IMR-90 (cell line): ENCODE measurements at regions not wholly inside any gene's neighbourhood (a gene's known extent, or its start where the extent isn't known, plus 50 kb on each side); places are given as distances from the start of the nearest gene placed in this dataset.
"Not testable (repeated sequence)": the region's sequence is repeated elsewhere in the genome, so short reads cannot be mapped to it uniquely, and the experiment has no call there.

ENCODE experiments used
- ATAC-seq: fragments of 200-7000 bp; cut with Tn5 transposase; 2 replicates; pipeline ENCODE4 v1.9.1; 2020; ENCODE audit warnings: low read depth, mild to moderate bottlenecking, moderate library complexity
- BruUV-seq: library from RNA; stranded (reverse); fragments of 400-500 nt; replicated peaks from 2 replicates; lab custom pipeline; 2021; lab: Mats Ljungman, UMichigan
- CTCF ChIA-PET: fragments of 300-600 bp; formaldehyde crosslinking; extraction: SDS; loops from one replicate; lab custom pipeline; 2021; ENCODE audit warnings: antibody characterized with exemption; lab: Yijun Ruan, JAX
- POLR2A ChIA-PET: fragments of 300-600 bp; sonication (Branson Sonifier 250); formaldehyde crosslinking; loops from one replicate; lab custom pipeline; 2022; ENCODE audit warnings: antibody characterized with exemption; ENCODE audit not compliant: unreplicated experiment; lab: Charles Lee
- DNase-seq: peaks from one replicate; pipeline ENCODE4 v3.0.0; 2013
- H2AFZ ChIP-seq: replicated peaks from 2 replicates; pipeline ENCODE3; 2013; ENCODE audit warnings: low read length, mild to moderate bottlenecking; ENCODE audit not compliant: poor library complexity
- H2AK5ac ChIP-seq: 2 replicates; pipeline ENCODE4 v1.6.1; 2013; ENCODE audit warnings: low read depth, low read length, inconsistent platforms
- H2AK9ac ChIP-seq: replicated peaks from 2 replicates; pipeline ENCODE3; 2013; ENCODE audit warnings: mild to moderate bottlenecking, low read depth, low read length, moderate library complexity; ENCODE audit not compliant: poor library complexity
- H2BK120ac ChIP-seq: 2 replicates; pipeline ENCODE4 v1.6.1; 2013; ENCODE audit warnings: low read depth, low read length, inconsistent platforms
- H2BK15ac ChIP-seq: 3 replicates; pipeline ENCODE4 v1.6.1; 2013; ENCODE audit warnings: low read depth, low read length, inconsistent platforms
- H2BK20ac ChIP-seq: 2 replicates; pipeline ENCODE4 v1.6.1; 2013; ENCODE audit warnings: low read depth, mild to moderate bottlenecking, inconsistent platforms, low read length, moderate library complexity
- H2BK5ac ChIP-seq: 2 replicates; pipeline ENCODE4 v1.6.1; 2013; ENCODE audit warnings: mild to moderate bottlenecking, low read depth, low read length, inconsistent platforms; ENCODE audit not compliant: poor library complexity, severe bottlenecking
- H3K14ac ChIP-seq: replicated peaks from 2 replicates; pipeline ENCODE4 v1.6.1; 2013; ENCODE audit warnings: low read depth, low read length, inconsistent platforms
- H3K18ac ChIP-seq: 2 replicates; pipeline ENCODE4 v1.6.1; 2013; ENCODE audit warnings: low read depth, low read length, control low read depth
- H3K23ac ChIP-seq: 2 replicates; pipeline ENCODE4 v1.6.1; 2013; ENCODE audit warnings: low read depth, low read length, inconsistent platforms
- H3K27ac ChIP-seq: 2 replicates; pipeline ENCODE4 v1.5.1; 2013; ENCODE audit warnings: mild to moderate bottlenecking, control low read depth, low read length; ENCODE audit not compliant: insufficient read depth
- H3K27me3 ChIP-seq: 2 replicates; pipeline ENCODE4 v1.6.1; 2013; ENCODE audit warnings: low read length; ENCODE audit not compliant: control insufficient read depth, insufficient read depth
- H3K36me3 ChIP-seq: 2 replicates; pipeline ENCODE4 v1.6.1; 2013; ENCODE audit warnings: low read length, mixed read lengths; ENCODE audit not compliant: control insufficient read depth, insufficient read depth
- H3K4ac ChIP-seq: 2 replicates; pipeline ENCODE4 v1.6.1; 2013; ENCODE audit warnings: low read depth, low read length, inconsistent platforms
- H3K4me1 ChIP-seq: 2 replicates; pipeline ENCODE4 v1.6.1; 2013; ENCODE audit warnings: low read length, mixed read lengths; ENCODE audit not compliant: control insufficient read depth, insufficient read depth
- H3K4me2 ChIP-seq: 2 replicates; pipeline ENCODE4 v1.6.1; 2013; ENCODE audit warnings: low read depth, mild to moderate bottlenecking, control low read depth, low read length, moderate library complexity
- H3K4me3 ChIP-seq: 2 replicates; pipeline ENCODE4 v1.5.1; 2013; ENCODE audit warnings: low read depth, mild to moderate bottlenecking, control low read depth, low read length, moderate library complexity; ENCODE audit not compliant: insufficient read depth
- H3K56ac ChIP-seq: 2 replicates; pipeline ENCODE4 v1.6.1; 2013; ENCODE audit warnings: low read length, inconsistent platforms; ENCODE audit not compliant: insufficient read depth; ENCODE audit errors: extremely low read depth
- H3K79me1 ChIP-seq, 2 experiments: 2 replicates each; pipeline ENCODE4 v1.6.1; 2013; ENCODE audit warnings: low read length in 2 of 2, inconsistent platforms in 1 of 2, low read depth in 1 of 2
- H3K9ac ChIP-seq: 2 replicates; pipeline ENCODE4 v1.6.1; 2013; ENCODE audit warnings: low read depth, low read length, control low read depth
- H3K9me1 ChIP-seq: 2 replicates; pipeline ENCODE4 v1.6.1; 2013; ENCODE audit warnings: low read length, inconsistent platforms; ENCODE audit not compliant: insufficient read depth
- H3K9me3 ChIP-seq: 2 replicates; pipeline ENCODE4 v1.6.1; 2013; ENCODE audit warnings: low read length; ENCODE audit not compliant: control insufficient read depth, insufficient read depth
- H4K20me1 ChIP-seq: 2 replicates; pipeline ENCODE4 v1.6.1; 2013; ENCODE audit warnings: low read length, inconsistent platforms; ENCODE audit not compliant: insufficient read depth
- H4K5ac ChIP-seq: 2 replicates; pipeline ENCODE4 v1.6.1; 2013; ENCODE audit warnings: mild to moderate bottlenecking, low read depth, low read length, control low read depth
- H4K8ac ChIP-seq, 2 experiments: 2 replicates each; pipeline ENCODE4 v1.6.1; 2013; ENCODE audit warnings: low read depth in 2 of 2, low read length in 2 of 2, control low read depth in 1 of 2, inconsistent platforms in 1 of 2
- H4K91ac ChIP-seq: 2 replicates; pipeline ENCODE4 v1.6.1; 2013; ENCODE audit warnings: low read depth, low read length, inconsistent platforms; ENCODE audit not compliant: insufficient read depth
- FOS ChIP-seq: fragments of 150-350 bp; IDR thresholded peaks from 2 replicates; pipeline ENCODE4 v1.6.1; 2016; ENCODE audit warnings: low read depth, low read length
- MXI1 ChIP-seq: IDR thresholded peaks from 2 replicates; pipeline ENCODE4 v1.6.1; 2012; ENCODE audit warnings: low read depth, mild to moderate bottlenecking, low read length, moderate library complexity, borderline replicate concordance
- RAD21 ChIP-seq: IDR thresholded peaks from 2 replicates; pipeline ENCODE4 v1.6.1; 2012; ENCODE audit warnings: low read length, improper control_type of control experiment
- RCOR1 ChIP-seq: IDR thresholded peaks from 2 replicates; pipeline ENCODE4 v1.6.1; 2012; ENCODE audit warnings: mild to moderate bottlenecking, low read length, improper control_type of control experiment; ENCODE audit not compliant: insufficient replicate concordance
- SMC3 ChIP-seq: fragments of 150-350 bp; IDR thresholded peaks from 2 replicates; pipeline ENCODE4 v1.6.1; 2016; ENCODE audit warnings: low read depth, mild to moderate bottlenecking, antibody characterized with exemption, low read length, moderate library complexity
- USF2 ChIP-seq: fragments of 150-350 bp; IDR thresholded peaks from 2 replicates; pipeline ENCODE4 v1.6.1; 2017; ENCODE audit warnings: mild to moderate bottlenecking, antibody characterized with exemption, low read length, low read depth
- WGBS, 2 experiments: methylation state at CpG; one replicate each; pipeline versions ENCODE4 v1.1.5 to v1.1.7; 2013; ENCODE audit warnings: missing lambda C conversion rate in 2 of 2; ENCODE audit not compliant: insufficient read length in 1 of 2; ENCODE audit errors: extremely low coverage in 2 of 2; 5-methylcytosine and 5-hydroxymethylcytosine counted together
- dilution Hi-C: fragments of 300-500 bp; cut with HindIII; formaldehyde crosslinking; loops from one replicate; pipeline ENCODE4 v1.14.3; 2018; ENCODE audit warnings: low sequenced_read_pairs; ENCODE audit not compliant: unreplicated experiment
- in situ Hi-C: fragments of 300-500 bp; cut with MboI; formaldehyde crosslinking; loops from 3 replicates; pipeline ENCODE4 v1.14.3; 2019; ENCODE audit warnings: low sequenced_read_pairs, inconsistent platforms, mixed read lengths
- intact Hi-C: fragments of 100-400 bp; cut with micrococcal nuclease; formaldehyde crosslinking; loops from 2 replicates; pipeline ENCODE4 v1.10.0; 2022

- Histone ChIP-seq H3K4ac (no peak overlapping the region), H3K4me3 (no peak overlapping the region), H3K18ac (no peak overlapping the region), H3K56ac (no peak overlapping the region), H3K27me3 (no peaks in the 10 kb centered on the region), H3K36me3 (no peaks in the 10 kb centered on the region), H3K23ac (no peak overlapping the region), H3K4me2 (no peak overlapping the region), H3K9me3 (no peaks in the 10 kb centered on the region), H2BK120ac (no peak overlapping the region), H2BK15ac (no peak overlapping the region), H4K8ac (no peak overlapping the region), H2AFZ (no peak overlapping the region), H2AK5ac (no peak overlapping the region), H4K20me1 (no peaks in the 10 kb centered on the region), H4K5ac (no peak overlapping the region), H3K9ac (no peak overlapping the region), H2AK9ac (no peak overlapping the region), H3K79me1 (no peaks in the 10 kb centered on the region), H4K91ac (no peak overlapping the region), H2BK5ac (no peak overlapping the region), H3K14ac (no peak overlapping the region), H3K4me1 (no peaks in the 10 kb centered on the region), H2BK20ac (no peak overlapping the region), H3K9me1 (no peaks in the 10 kb centered on the region), H3K27ac (no peak overlapping the region)
- intact Hi-C loops (no loop called here), in situ Hi-C loops (no loop called here), dilution Hi-C loops (no loop called here)
- ChIA-PET CTCF (no interaction called here), POLR2A (no interaction called here)
- WGBS, 2 experiments = no CpG with 5 or more reads among the region's 2 CpGs
- TF ChIP-seq RCOR1 = no peak
- TF ChIP-seq MXI1 = no peak
- TF ChIP-seq RAD21 = no peak
- TF ChIP-seq USF2 = no peak
- no peak for TF ChIP-seq FOS
- TF ChIP-seq SMC3 = no peak
- DNase-seq (no peak), ATAC-seq (no peak)
- BruUV-seq = no TSS peak
Observed at GRCh38 chr3:158954420-158954819, 152.6 kb downstream of the MFSD1 start.

GRCh38 chr3:158957777-158958176 lies 155.9 kb downstream of the MFSD1 start:
- H2BK120ac ChIP-seq, H3K9ac ChIP-seq, H2BK15ac ChIP-seq, H3K4me1 ChIP-seq, H4K91ac ChIP-seq, H3K9me1 ChIP-seq, H2AK9ac ChIP-seq, H3K56ac ChIP-seq, H3K4ac ChIP-seq, H3K18ac ChIP-seq, H4K20me1 ChIP-seq, H2AFZ ChIP-seq, in situ Hi-C loops, BruUV-seq, H3K36me3 ChIP-seq, intact Hi-C loops, H3K4me2 ChIP-seq, H3K23ac ChIP-seq, H3K27me3 ChIP-seq, H2AK5ac ChIP-seq, DNase-seq, POLR2A ChIA-PET, H3K4me3 ChIP-seq, H4K8ac ChIP-seq, dilution Hi-C loops, H4K5ac ChIP-seq, H3K27ac ChIP-seq, H2BK5ac ChIP-seq, H3K79me1 ChIP-seq, CTCF ChIA-PET, ATAC-seq, H3K14ac ChIP-seq, H3K9me3 ChIP-seq, H2BK20ac ChIP-seq: not testable (repeated sequence)
- WGBS, 2 experiments = no CpG with 5 or more reads among the region's 1 CpG
